Hepatocyte (in vitro differentiated cells): ENCODE measurements at regions not wholly inside any gene's neighbourhood (a gene's known extent, or its start where the extent isn't known, plus 50 kb on each side); places are given as distances from the start of the nearest gene placed in this dataset.

Experiments used
- EZH2 ChIP-seq: fragments of 200-600 bp; sonication (generic); IDR thresholded peaks from 2 replicates; pipeline ENCODE4 v1.6.1; 2016; ENCODE audit warnings: antibody characterized with exemption, mild to moderate bottlenecking, borderline replicate concordance
- TF ChIP-seq, protein P1 (sequence below): fragments of 200-600 bp; sonication (generic); IDR thresholded peaks from 2 replicates; pipeline ENCODE4 v1.5.1; 2016; ENCODE audit warnings: antibody characterized with exemption, mild to moderate bottlenecking; ENCODE audit not compliant: poor library complexity

DNA sequence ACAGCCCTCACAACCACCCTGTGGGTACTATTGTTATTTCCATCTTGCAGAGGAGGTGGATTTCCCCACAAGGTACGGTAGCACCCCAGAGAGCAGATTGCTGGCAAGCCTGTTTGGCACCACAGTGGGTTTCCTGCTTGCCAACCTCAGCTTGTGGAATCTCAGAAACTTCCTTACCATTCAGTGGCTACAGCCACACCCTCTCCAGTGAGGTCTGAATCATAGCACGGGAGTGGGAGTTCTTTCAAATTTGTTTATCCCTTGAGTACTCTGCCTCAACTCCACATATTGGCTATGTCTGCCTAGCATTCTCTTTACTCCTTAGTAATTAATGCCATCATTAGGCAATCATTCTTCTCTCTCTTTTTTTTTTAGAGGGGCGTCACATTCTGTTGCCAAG is 162.1 kb downstream of the PTPRU start:
- TF ChIP-seq, protein P1, sequence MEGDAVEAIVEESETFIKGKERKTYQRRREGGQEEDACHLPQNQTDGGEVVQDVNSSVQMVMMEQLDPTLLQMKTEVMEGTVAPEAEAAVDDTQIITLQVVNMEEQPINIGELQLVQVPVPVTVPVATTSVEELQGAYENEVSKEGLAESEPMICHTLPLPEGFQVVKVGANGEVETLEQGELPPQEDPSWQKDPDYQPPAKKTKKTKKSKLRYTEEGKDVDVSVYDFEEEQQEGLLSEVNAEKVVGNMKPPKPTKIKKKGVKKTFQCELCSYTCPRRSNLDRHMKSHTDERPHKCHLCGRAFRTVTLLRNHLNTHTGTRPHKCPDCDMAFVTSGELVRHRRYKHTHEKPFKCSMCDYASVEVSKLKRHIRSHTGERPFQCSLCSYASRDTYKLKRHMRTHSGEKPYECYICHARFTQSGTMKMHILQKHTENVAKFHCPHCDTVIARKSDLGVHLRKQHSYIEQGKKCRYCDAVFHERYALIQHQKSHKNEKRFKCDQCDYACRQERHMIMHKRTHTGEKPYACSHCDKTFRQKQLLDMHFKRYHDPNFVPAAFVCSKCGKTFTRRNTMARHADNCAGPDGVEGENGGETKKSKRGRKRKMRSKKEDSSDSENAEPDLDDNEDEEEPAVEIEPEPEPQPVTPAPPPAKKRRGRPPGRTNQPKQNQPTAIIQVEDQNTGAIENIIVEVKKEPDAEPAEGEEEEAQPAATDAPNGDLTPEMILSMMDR: no peak
- TF ChIP-seq EZH2: no peak
